IMR-90 (cell line): ENCODE measurements at regions not wholly inside any gene's neighbourhood (a gene's known extent, or its start where the extent isn't known, plus 50 kb on each side); places are given as distances from the start of the nearest gene placed in this dataset.

Experiments used
- ATAC-seq: fragments of 200-7000 bp; cut with Tn5 transposase; 2 replicates; pipeline ENCODE4 v1.9.1; 2020; ENCODE audit warnings: low read depth, mild to moderate bottlenecking, moderate library complexity
- BruUV-seq: library from RNA; stranded (reverse); fragments of 400-500 nt; replicated peaks from 2 replicates; lab custom pipeline; 2021; lab: Mats Ljungman, UMichigan
- CTCF ChIA-PET: fragments of 300-600 bp; formaldehyde crosslinking; extraction: SDS; loops from one replicate; lab custom pipeline; 2021; ENCODE audit warnings: antibody characterized with exemption; lab: Yijun Ruan, JAX
- POLR2A ChIA-PET: fragments of 300-600 bp; sonication (Branson Sonifier 250); formaldehyde crosslinking; loops from one replicate; lab custom pipeline; 2022; ENCODE audit warnings: antibody characterized with exemption; ENCODE audit not compliant: unreplicated experiment; lab: Charles Lee
- DNase-seq: peaks from one replicate; pipeline ENCODE4 v3.0.0; 2013
- H2AFZ ChIP-seq: replicated peaks from 2 replicates; pipeline ENCODE3; 2013; ENCODE audit warnings: low read length, mild to moderate bottlenecking; ENCODE audit not compliant: poor library complexity
- H2AK5ac ChIP-seq: 2 replicates; pipeline ENCODE4 v1.6.1; 2013; ENCODE audit warnings: low read depth, low read length, inconsistent platforms
- H2AK9ac ChIP-seq: replicated peaks from 2 replicates; pipeline ENCODE3; 2013; ENCODE audit warnings: mild to moderate bottlenecking, low read depth, low read length, moderate library complexity; ENCODE audit not compliant: poor library complexity
- H2BK120ac ChIP-seq: 2 replicates; pipeline ENCODE4 v1.6.1; 2013; ENCODE audit warnings: low read depth, low read length, inconsistent platforms
- H2BK15ac ChIP-seq: 3 replicates; pipeline ENCODE4 v1.6.1; 2013; ENCODE audit warnings: low read depth, low read length, inconsistent platforms
- H2BK20ac ChIP-seq: 2 replicates; pipeline ENCODE4 v1.6.1; 2013; ENCODE audit warnings: low read depth, mild to moderate bottlenecking, inconsistent platforms, low read length, moderate library complexity
- H2BK5ac ChIP-seq: 2 replicates; pipeline ENCODE4 v1.6.1; 2013; ENCODE audit warnings: mild to moderate bottlenecking, low read depth, low read length, inconsistent platforms; ENCODE audit not compliant: poor library complexity, severe bottlenecking
- H3K14ac ChIP-seq: replicated peaks from 2 replicates; pipeline ENCODE4 v1.6.1; 2013; ENCODE audit warnings: low read depth, low read length, inconsistent platforms
- H3K18ac ChIP-seq: 2 replicates; pipeline ENCODE4 v1.6.1; 2013; ENCODE audit warnings: low read depth, low read length, control low read depth
- H3K23ac ChIP-seq: 2 replicates; pipeline ENCODE4 v1.6.1; 2013; ENCODE audit warnings: low read depth, low read length, inconsistent platforms
- H3K27ac ChIP-seq: 2 replicates; pipeline ENCODE4 v1.5.1; 2013; ENCODE audit warnings: mild to moderate bottlenecking, control low read depth, low read length; ENCODE audit not compliant: insufficient read depth
- H3K27me3 ChIP-seq: 2 replicates; pipeline ENCODE4 v1.6.1; 2013; ENCODE audit warnings: low read length; ENCODE audit not compliant: control insufficient read depth, insufficient read depth
- H3K36me3 ChIP-seq: 2 replicates; pipeline ENCODE4 v1.6.1; 2013; ENCODE audit warnings: low read length, mixed read lengths; ENCODE audit not compliant: control insufficient read depth, insufficient read depth
- H3K4ac ChIP-seq: 2 replicates; pipeline ENCODE4 v1.6.1; 2013; ENCODE audit warnings: low read depth, low read length, inconsistent platforms
- H3K4me1 ChIP-seq: 2 replicates; pipeline ENCODE4 v1.6.1; 2013; ENCODE audit warnings: low read length, mixed read lengths; ENCODE audit not compliant: control insufficient read depth, insufficient read depth
- H3K4me2 ChIP-seq: 2 replicates; pipeline ENCODE4 v1.6.1; 2013; ENCODE audit warnings: low read depth, mild to moderate bottlenecking, control low read depth, low read length, moderate library complexity
- H3K4me3 ChIP-seq: 2 replicates; pipeline ENCODE4 v1.5.1; 2013; ENCODE audit warnings: low read depth, mild to moderate bottlenecking, control low read depth, low read length, moderate library complexity; ENCODE audit not compliant: insufficient read depth
- H3K56ac ChIP-seq: 2 replicates; pipeline ENCODE4 v1.6.1; 2013; ENCODE audit warnings: low read length, inconsistent platforms; ENCODE audit not compliant: insufficient read depth; ENCODE audit errors: extremely low read depth
- H3K79me1 ChIP-seq, 2 experiments: 2 replicates each; pipeline ENCODE4 v1.6.1; 2013; ENCODE audit warnings: low read length in 2 of 2, inconsistent platforms in 1 of 2, low read depth in 1 of 2
- H3K9ac ChIP-seq: 2 replicates; pipeline ENCODE4 v1.6.1; 2013; ENCODE audit warnings: low read depth, low read length, control low read depth
- H3K9me1 ChIP-seq: 2 replicates; pipeline ENCODE4 v1.6.1; 2013; ENCODE audit warnings: low read length, inconsistent platforms; ENCODE audit not compliant: insufficient read depth
- H3K9me3 ChIP-seq: 2 replicates; pipeline ENCODE4 v1.6.1; 2013; ENCODE audit warnings: low read length; ENCODE audit not compliant: control insufficient read depth, insufficient read depth
- H4K20me1 ChIP-seq: 2 replicates; pipeline ENCODE4 v1.6.1; 2013; ENCODE audit warnings: low read length, inconsistent platforms; ENCODE audit not compliant: insufficient read depth
- H4K5ac ChIP-seq: 2 replicates; pipeline ENCODE4 v1.6.1; 2013; ENCODE audit warnings: mild to moderate bottlenecking, low read depth, low read length, control low read depth
- H4K8ac ChIP-seq, 2 experiments: 2 replicates each; pipeline ENCODE4 v1.6.1; 2013; ENCODE audit warnings: low read depth in 2 of 2, low read length in 2 of 2, control low read depth in 1 of 2, inconsistent platforms in 1 of 2
- H4K91ac ChIP-seq: 2 replicates; pipeline ENCODE4 v1.6.1; 2013; ENCODE audit warnings: low read depth, low read length, inconsistent platforms; ENCODE audit not compliant: insufficient read depth
- BHLHE40 ChIP-seq: fragments of 150-350 bp; IDR thresholded peaks from 2 replicates; pipeline ENCODE4 v1.6.1; 2016; ENCODE audit warnings: mild to moderate bottlenecking, low read depth, low read length
- CEBPB ChIP-seq: IDR thresholded peaks from 2 replicates; pipeline ENCODE4 v1.6.1; 2012; ENCODE audit warnings: low read depth, low read length, improper control_type of control experiment
- CTCF ChIP-seq: conservative IDR thresholded peaks from 2 replicates; pipeline ENCODE4 v1.5.1; 2012; ENCODE audit warnings: mild to moderate bottlenecking, low read depth, low read length, improper control_type of control experiment
- FOS ChIP-seq: fragments of 150-350 bp; IDR thresholded peaks from 2 replicates; pipeline ENCODE4 v1.6.1; 2016; ENCODE audit warnings: low read depth, low read length
- MAFK ChIP-seq: IDR thresholded peaks from 2 replicates; pipeline ENCODE4 v1.6.1; 2012; ENCODE audit warnings: low read depth, low read length, improper control_type of control experiment
- NFE2L2 ChIP-seq: fragments of 150-350 bp; IDR thresholded peaks from 2 replicates; pipeline ENCODE4 v1.6.1; 2016; ENCODE audit warnings: low read depth, mild to moderate bottlenecking, low read length
- POLR2A ChIP-seq: IDR thresholded peaks from 2 replicates; pipeline ENCODE4 v1.6.1; 2012; ENCODE audit warnings: mild to moderate bottlenecking, low read depth, low read length
- RAD21 ChIP-seq: IDR thresholded peaks from 2 replicates; pipeline ENCODE4 v1.6.1; 2012; ENCODE audit warnings: low read length, improper control_type of control experiment
- RCOR1 ChIP-seq: IDR thresholded peaks from 2 replicates; pipeline ENCODE4 v1.6.1; 2012; ENCODE audit warnings: mild to moderate bottlenecking, low read length, improper control_type of control experiment; ENCODE audit not compliant: insufficient replicate concordance
- SMC3 ChIP-seq: fragments of 150-350 bp; IDR thresholded peaks from 2 replicates; pipeline ENCODE4 v1.6.1; 2016; ENCODE audit warnings: low read depth, mild to moderate bottlenecking, antibody characterized with exemption, low read length, moderate library complexity
- WGBS, 2 experiments: methylation state at CpG; one replicate each; pipeline versions ENCODE4 v1.1.5 to v1.1.7; 2013; ENCODE audit warnings: missing lambda C conversion rate in 2 of 2; ENCODE audit not compliant: insufficient read length in 1 of 2; ENCODE audit errors: extremely low coverage in 2 of 2; 5-methylcytosine and 5-hydroxymethylcytosine counted together
- dilution Hi-C: fragments of 300-500 bp; cut with HindIII; formaldehyde crosslinking; loops from one replicate; pipeline ENCODE4 v1.14.3; 2018; ENCODE audit warnings: low sequenced_read_pairs; ENCODE audit not compliant: unreplicated experiment
- in situ Hi-C: fragments of 300-500 bp; cut with MboI; formaldehyde crosslinking; loops from 3 replicates; pipeline ENCODE4 v1.14.3; 2019; ENCODE audit warnings: low sequenced_read_pairs, inconsistent platforms, mixed read lengths
- intact Hi-C: fragments of 100-400 bp; cut with micrococcal nuclease; formaldehyde crosslinking; loops from 2 replicates; pipeline ENCODE4 v1.10.0; 2022
- TF ChIP-seq, protein P1 (sequence below): fragments of 150-350 bp; IDR thresholded peaks from 2 replicates; pipeline ENCODE4 v1.6.1; 2016; ENCODE audit warnings: low read depth, mild to moderate bottlenecking, low read length, moderate library complexity, borderline replicate concordance
- TF ChIP-seq, protein P2 (sequence below): fragments of 150-350 bp; IDR thresholded peaks from 2 replicates; pipeline ENCODE4 v1.6.1; 2017; ENCODE audit warnings: mild to moderate bottlenecking, antibody characterized with exemption, low read length, low read depth

- no peak for TF ChIP-seq CEBPB
- TF ChIP-seq BHLHE40 = no peak
- TF ChIP-seq, protein P1, sequence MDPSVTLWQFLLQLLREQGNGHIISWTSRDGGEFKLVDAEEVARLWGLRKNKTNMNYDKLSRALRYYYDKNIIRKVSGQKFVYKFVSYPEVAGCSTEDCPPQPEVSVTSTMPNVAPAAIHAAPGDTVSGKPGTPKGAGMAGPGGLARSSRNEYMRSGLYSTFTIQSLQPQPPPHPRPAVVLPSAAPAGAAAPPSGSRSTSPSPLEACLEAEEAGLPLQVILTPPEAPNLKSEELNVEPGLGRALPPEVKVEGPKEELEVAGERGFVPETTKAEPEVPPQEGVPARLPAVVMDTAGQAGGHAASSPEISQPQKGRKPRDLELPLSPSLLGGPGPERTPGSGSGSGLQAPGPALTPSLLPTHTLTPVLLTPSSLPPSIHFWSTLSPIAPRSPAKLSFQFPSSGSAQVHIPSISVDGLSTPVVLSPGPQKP = no peak
- no peak for TF ChIP-seq RCOR1
These were observed 136.3 kb downstream of the INHBA start (continued) for GRCh38 chr7:41566581-41566980.

DNA sequence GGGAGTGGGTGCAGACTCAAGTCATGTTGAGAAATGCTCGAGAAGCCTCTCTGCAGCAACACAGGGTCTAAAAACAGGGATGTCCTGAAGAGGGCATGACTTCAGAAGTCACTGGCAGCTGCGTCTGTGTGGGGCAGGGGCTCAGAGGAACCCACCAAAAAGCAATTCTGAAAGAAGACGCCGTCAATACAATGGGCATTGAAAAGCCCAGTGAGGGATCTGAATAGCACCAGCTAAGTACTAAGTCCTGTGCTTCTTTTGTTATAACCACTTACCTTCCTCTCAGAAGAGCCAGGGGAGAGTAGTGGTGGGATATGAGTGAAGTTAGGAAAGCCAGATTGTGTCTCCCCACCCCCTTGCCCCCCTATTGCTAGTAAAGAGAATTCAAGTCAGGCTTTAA, 137.2 kb downstream of the INHBA start:
- H2BK20ac ChIP-seq = no peak overlapping the region
- H4K5ac ChIP-seq = no peak overlapping the region
- H2BK15ac ChIP-seq = no peak overlapping the region
- no CpG with 5 or more reads among the region's 4 CpGs for WGBS, 2 experiments
- in situ Hi-C loops = no loop called here
- H2AK9ac ChIP-seq = no peak overlapping the region
- H3K14ac ChIP-seq = no peak overlapping the region
- no peak overlapping the region for H2BK120ac ChIP-seq
- no peak overlapping the region for H3K56ac ChIP-seq
- DNase-seq (no peak), ATAC-seq (no peak)
- H3K27me3 ChIP-seq = no peaks in the 10 kb centered on the region
- H3K4me1 ChIP-seq = peaks cover 6% of the 10 kb centered on the region; the same call in 1 of the 2 replicates
- H3K4ac ChIP-seq = peak overlapping the region; percentile 29; the same call in 1 of the 2 replicates
- intact Hi-C loops = no loop called here
- no peak overlapping the region for H3K4me3 ChIP-seq
- H3K9ac ChIP-seq = no peak overlapping the region
- no peak overlapping the region for H3K23ac ChIP-seq
- no peaks in the 10 kb centered on the region for H3K9me3 ChIP-seq
- BruUV-seq = no TSS peak
- dilution Hi-C loops = no loop called here
- no peak overlapping the region for H2BK5ac ChIP-seq
- H3K9me1 ChIP-seq = peaks cover 8% of the 10 kb centered on the region
- CTCF ChIA-PET = no interaction called here
- no peak overlapping the region for H4K8ac ChIP-seq
- no peak overlapping the region for H3K18ac ChIP-seq
- no peak overlapping the region for H3K4me2 ChIP-seq
- POLR2A ChIA-PET = no interaction called here
- H3K36me3 ChIP-seq = no peaks in the 10 kb centered on the region
- no peak overlapping the region for H3K27ac ChIP-seq
- no peak overlapping the region for H2AFZ ChIP-seq
- H2AK5ac ChIP-seq = no peak overlapping the region; the same call in 1 of the 2 replicates
- H3K79me1 ChIP-seq = peaks cover 0 to 11% of the 10 kb centered on the region in 2 experiments; a peak in 1 of 4 replicates
- H4K20me1 ChIP-seq = no peaks in the 10 kb centered on the region
- H4K91ac ChIP-seq = no peak overlapping the region
- TF ChIP-seq MAFK = no peak
- TF ChIP-seq, protein P1 = no peak
- TF ChIP-seq RCOR1 = no peak
- TF ChIP-seq SMC3 = no peak
- no peak for TF ChIP-seq RAD21
- no peak for TF ChIP-seq FOS
- TF ChIP-seq, protein P2, sequence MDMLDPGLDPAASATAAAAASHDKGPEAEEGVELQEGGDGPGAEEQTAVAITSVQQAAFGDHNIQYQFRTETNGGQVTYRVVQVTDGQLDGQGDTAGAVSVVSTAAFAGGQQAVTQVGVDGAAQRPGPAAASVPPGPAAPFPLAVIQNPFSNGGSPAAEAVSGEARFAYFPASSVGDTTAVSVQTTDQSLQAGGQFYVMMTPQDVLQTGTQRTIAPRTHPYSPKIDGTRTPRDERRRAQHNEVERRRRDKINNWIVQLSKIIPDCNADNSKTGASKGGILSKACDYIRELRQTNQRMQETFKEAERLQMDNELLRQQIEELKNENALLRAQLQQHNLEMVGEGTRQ = no peak
- no peak for TF ChIP-seq NFE2L2
- TF ChIP-seq POLR2A = no peak
- TF ChIP-seq CEBPB = no peak
- TF ChIP-seq BHLHE40 = no peak
- no peak for TF ChIP-seq CTCF
